Bronchial epithelial cell (primary cell): ENCODE measurements at regions not wholly inside any gene's neighbourhood (a gene's known extent, or its start where the extent isn't known, plus 50 kb on each side); places are given as distances from the start of the nearest gene placed in this dataset.
"Not testable (repeated sequence)": the region's sequence is repeated elsewhere in the genome, so short reads cannot be mapped to it uniquely, and the experiment has no call there.

Source experiments
- DNase-seq: peaks from one replicate; pipeline ENCODE4 v3.0.0-alpha.2; 2010; ENCODE audit warnings: low read depth
- FAIRE-seq: peaks from 2 replicates; lab custom pipeline; 2011; peaks lifted over from hg19 to GRCh38; lab: Jason Lieb, UNC
- H3K27me3 ChIP-seq: 2 replicates; pipeline ENCODE4 v1.5.1; 2011; ENCODE audit warnings: low read length; ENCODE audit not compliant: control insufficient read depth, insufficient read depth
- H3K36me3 ChIP-seq: 2 replicates; pipeline ENCODE4 v1.5.1; 2011; ENCODE audit warnings: low read length; ENCODE audit not compliant: control insufficient read depth, insufficient read depth
- H3K4me3 ChIP-seq: 2 replicates; pipeline ENCODE4 v1.5.1; 2011; ENCODE audit warnings: mild to moderate bottlenecking, low read depth, low read length, control low read depth

DNA sequence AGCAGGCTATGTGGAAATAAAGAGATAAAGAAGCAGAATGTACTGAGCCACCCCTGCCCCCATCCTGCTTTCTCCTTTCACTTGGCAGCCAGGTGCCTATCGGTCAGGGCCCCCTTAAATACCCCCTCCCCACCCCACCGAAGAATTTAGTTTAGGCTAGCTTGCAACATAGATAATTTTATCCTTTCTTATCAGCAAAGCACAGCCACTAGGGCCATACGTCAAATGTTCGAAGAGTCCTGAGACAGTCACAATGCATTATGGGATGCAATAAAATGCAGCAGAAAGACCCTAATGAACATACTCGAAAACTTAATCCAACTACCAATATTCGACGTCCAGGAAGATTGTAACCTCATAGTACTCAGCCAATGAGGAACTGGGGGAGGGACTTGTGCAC lies 71.4 kb downstream of the ZNF195 start:
- not testable (repeated sequence) for H3K36me3 ChIP-seq, H3K4me3 ChIP-seq, DNase-seq, FAIRE-seq, H3K27me3 ChIP-seq

DNA sequence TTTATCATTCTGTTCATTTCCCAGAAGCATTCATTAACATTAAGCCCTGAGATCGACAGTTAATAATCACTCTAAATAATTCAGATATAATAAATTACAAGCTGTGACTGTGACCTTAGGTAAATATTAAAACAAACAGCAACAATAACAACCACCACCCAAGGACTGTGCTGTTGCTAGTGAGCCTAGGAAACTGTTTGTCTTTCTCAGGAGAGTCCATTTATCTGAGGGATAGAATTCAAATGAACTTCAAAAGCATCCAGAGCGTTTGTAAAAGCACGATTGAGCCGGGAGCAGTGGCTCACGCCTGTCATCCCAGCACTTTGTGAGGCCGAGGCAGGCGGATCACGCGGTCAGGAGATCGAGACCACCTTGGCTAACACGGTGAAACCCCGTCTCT lies 68.8 kb upstream of the MRGPRE start:
- not testable (repeated sequence) for DNase-seq, H3K36me3 ChIP-seq, H3K27me3 ChIP-seq, H3K4me3 ChIP-seq
- FAIRE-seq = peak; percentile 80

DNA sequence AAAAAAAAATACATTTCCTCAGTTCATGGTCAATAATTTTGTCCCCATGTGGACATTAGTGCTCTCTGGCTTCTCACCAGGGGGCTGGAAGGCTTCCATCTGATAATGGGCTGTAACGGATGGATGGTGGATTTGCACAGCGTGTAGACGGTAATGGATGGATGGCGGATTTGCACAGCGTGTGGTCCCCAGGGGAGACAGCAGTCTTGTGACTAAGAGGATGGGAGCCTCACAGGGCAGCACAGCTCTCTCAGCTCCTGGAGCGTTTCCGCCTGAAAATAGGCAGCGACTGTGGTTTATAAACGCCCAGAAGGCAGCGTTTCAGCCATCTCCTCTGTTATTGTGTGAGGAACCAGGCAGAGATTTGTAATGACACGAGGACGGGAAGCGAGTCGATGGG lies 68.4 kb upstream of the MRGPRE start:
- not testable (repeated sequence) for FAIRE-seq

DNA sequence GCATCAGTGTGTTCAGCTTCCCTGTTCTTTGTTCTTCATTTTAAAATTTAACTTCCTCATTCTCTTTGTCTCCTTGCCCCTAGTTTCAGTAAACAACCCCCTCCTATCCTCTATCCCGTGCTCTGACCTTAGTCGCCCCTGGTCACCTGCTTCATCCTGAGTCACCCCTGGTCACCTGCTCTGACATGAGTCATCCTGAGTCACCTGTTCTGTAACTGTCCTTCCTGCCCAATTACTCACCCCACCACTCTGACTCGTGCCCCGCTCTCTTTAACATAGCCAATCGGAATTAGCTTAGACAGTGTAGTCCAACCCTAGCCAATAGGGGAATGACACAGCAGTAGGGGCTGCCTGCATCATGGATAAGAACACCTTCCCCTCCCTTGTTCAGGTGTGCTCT lies 65.6 kb upstream of the MRGPRE start:
- not testable (repeated sequence) for H3K36me3 ChIP-seq, H3K4me3 ChIP-seq, DNase-seq, FAIRE-seq, H3K27me3 ChIP-seq

More for the DNA sequence above, 68.4 kb upstream of the MRGPRE start:
- not testable (repeated sequence) for H3K4me3 ChIP-seq, H3K27me3 ChIP-seq, DNase-seq, H3K36me3 ChIP-seq

DNA sequence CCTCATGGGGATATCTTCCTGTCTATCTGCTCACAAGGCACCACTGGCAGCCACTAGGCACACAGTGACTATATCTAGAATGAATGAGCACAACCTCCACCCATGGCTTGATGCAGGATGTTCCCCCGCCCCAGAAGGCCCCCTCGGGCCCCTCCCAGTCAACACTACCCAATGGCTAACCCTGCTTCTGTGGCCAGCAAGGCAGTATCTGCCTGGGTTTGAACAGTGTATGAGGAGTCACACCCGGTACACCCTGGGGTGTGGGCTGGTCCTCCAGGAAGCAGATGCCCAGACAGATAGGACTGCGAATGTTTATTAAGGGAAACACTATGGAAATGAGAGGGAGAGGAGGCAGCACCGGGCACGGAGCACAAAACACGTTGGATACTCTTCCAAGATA lies 58.3 kb upstream of the MRGPRE start:
- not testable (repeated sequence) for H3K27me3 ChIP-seq, H3K36me3 ChIP-seq, DNase-seq, FAIRE-seq, H3K4me3 ChIP-seq

DNA sequence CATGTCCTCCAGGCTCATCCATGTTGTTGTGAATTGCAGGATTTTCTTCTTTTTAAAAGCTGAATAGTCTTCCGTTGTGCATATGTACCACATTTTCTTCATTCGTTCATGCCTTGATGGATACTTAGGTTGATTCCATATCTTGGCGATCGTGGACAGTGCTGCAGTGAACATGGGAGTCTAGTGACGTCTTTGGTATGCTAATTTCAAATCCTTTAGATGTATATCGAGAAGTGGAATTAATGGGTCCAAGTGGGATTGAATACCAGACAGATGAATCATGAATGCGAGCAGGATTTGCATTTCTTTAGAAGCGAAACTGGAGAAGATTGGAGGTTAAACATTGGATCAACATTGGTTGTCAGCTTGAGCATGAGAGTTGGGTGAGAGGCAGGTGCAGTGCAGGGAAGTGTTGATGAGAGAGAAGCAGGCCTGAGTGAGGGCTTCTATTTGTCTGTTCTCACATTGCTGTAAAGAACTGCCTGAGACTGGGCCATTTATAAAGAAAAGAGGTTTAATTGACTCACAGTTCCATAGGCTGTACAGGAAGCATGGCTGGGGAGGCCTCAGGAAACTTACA lies 55.2 kb upstream of the MRGPRE start:
- not testable (repeated sequence) for H3K4me3 ChIP-seq, H3K27me3 ChIP-seq, DNase-seq, H3K36me3 ChIP-seq
- FAIRE-seq = peak; percentile 43

DNA sequence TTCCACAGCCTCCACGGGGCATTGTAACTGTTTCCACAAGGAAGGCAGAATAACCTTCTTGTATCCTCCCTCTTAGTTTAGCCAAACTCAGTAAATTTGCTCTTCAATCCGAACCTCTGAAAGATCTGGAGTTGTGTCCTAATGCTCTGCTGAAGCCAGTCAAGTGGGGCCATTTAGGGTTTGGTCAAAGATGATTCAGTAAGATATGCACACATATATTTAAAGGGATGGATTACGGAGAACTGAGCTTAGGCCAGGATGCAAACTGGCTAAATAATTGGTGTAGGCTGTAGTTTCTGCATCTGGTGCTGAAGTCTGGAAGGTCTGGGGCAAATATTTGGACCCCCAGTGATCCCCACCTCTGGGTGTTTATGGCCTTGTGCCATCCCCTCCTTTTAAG lies 53.0 kb upstream of the MRGPRE start:
- H3K36me3 ChIP-seq, DNase-seq, H3K4me3 ChIP-seq, H3K27me3 ChIP-seq, FAIRE-seq: not testable (repeated sequence)

DNA sequence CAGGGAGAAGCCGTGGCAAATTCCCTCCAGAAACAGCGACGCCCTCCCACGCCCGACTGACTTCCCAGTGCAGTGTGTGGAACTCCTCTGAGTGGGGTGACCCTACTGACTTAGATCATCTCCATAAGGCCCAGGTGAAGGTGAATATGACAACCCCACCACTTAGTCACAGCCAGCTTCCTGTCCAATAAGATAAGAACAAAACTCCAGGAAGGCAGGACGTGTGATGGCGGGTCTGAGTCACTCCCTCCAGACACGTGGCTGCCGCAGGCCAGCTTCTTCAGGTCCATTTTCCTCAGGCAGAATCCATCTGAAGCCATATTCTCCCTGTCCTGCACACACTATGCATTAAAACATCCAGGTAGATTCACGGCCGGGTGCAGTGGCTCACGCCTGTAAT lies 52.0 kb upstream of the MRGPRE start:
- not testable (repeated sequence) for DNase-seq, H3K27me3 ChIP-seq, H3K36me3 ChIP-seq, H3K4me3 ChIP-seq
- peak; percentile 13 for FAIRE-seq

DNA sequence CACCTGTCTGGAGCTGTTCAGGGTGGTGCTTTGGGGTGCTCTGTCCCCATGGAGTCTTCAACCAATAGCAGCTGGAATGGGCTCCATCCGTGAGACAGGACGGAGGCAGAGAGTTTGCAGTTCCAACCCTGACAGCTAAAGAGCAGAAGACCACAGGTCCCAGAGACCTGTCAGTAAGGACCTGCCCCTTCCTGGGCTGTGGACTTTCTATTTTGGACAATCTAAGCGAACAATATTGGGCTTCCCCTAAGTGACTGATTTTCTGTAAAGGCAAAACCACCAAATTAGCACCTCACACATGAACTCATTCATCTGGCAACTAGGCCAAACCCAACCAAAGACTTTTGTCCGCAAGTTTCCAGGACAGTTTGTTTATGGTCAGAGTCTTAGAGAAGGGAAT lies 50.5 kb upstream of the MRGPRE start:
- FAIRE-seq, H3K36me3 ChIP-seq, H3K4me3 ChIP-seq, H3K27me3 ChIP-seq, DNase-seq: not testable (repeated sequence)
